Breast epithelium (tissue), 3 donors: ENCODE measurements at regions not wholly inside any gene's neighbourhood (a gene's known extent, or its start where the extent isn't known, plus 50 kb on each side); places are given as distances from the start of the nearest gene placed in this dataset.

Experiments used
- CTCF ChIP-seq, 3 donors: fragments of 450-650 bp; IDR thresholded peaks; one replicate each; pipeline ENCODE4 v1.5.1; 2016 to 2017; ENCODE audit warnings: antibody characterized with exemption in 3 of 3, mild to moderate bottlenecking in 3 of 3, moderate library complexity in 3 of 3
- POLR2A ChIP-seq: fragments of 450-650 bp; IDR thresholded peaks from one replicate; pipeline ENCODE4 v1.6.1; 2016; ENCODE audit warnings: antibody characterized with exemption, mild to moderate bottlenecking, moderate library complexity

- TF ChIP-seq CTCF (IDR thresholded peaks at IDR 0.05) (no peak), POLR2A (no peak)
These were observed 209.9 kb downstream of the USP6NL start for GRCh38 chr10:11401264-11402235.
